ENCODE measurements at regions not wholly inside any gene's neighbourhood (a gene's known extent, or its start where the extent isn't known, plus 50 kb on each side); places are given as distances from the start of the nearest gene placed in this dataset.

DNA sequence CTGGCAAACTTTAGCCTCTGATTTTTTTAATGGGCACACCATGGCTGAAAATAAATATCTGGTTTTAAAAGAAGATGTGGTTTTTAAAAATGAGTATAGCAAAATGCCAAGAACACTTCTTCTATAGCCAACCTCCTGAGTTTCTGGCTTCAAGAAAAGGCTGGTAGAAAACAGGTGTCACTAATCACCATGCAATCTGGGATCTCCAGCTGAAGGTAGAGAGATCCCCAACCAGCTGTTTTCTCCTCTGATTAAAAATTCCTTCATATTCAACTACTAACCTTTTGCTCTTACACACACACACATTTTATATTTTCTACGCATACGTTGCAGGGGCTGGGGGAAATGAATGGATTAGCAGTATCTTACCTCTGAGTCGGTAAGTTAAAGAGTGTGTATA is 279.6 kb upstream of the ROBO2 start:
- in situ Hi-C loops (cut with MboI; ENCODE audit: low pct_ligation_motif_present in 1 of 4, low pct_unique_long_range_greater_than_20kb in 1 of 4, low sequenced_read_pairs in 3 of 4) (no loop called here), intact Hi-C loops (cut with DNase I; ENCODE audit: low total_unique reads) (no loop called here)
- Histone ChIP-seq H3K4me1 (no peaks in the 10 kb centered on the region), H3K4me3 (no peak overlapping the region), H3K36me3 (no peaks in the 10 kb centered on the region), H3K27ac (no peak overlapping the region), H3K27me3 (no peaks in the 10 kb centered on the region), H3K9me3 (no peaks in the 10 kb centered on the region)
- WGBS, 2 donors (ENCODE audit: low coverage in 1 of 2), result 96 to 98% methylated on average over 3 of the region's 3 CpGs
- DNase-seq, result no peak
- TF ChIP-seq POLR2AphosphoS5 (IDR thresholded peaks at IDR 0.05) (no peak), CTCF (IDR thresholded peaks at IDR 0.05) (no peak), EP300 (IDR thresholded peaks at IDR 0.05; ENCODE audit: low read depth) (no peak), POLR2A (IDR thresholded peaks at IDR 0.05) (no peak)

DNA sequence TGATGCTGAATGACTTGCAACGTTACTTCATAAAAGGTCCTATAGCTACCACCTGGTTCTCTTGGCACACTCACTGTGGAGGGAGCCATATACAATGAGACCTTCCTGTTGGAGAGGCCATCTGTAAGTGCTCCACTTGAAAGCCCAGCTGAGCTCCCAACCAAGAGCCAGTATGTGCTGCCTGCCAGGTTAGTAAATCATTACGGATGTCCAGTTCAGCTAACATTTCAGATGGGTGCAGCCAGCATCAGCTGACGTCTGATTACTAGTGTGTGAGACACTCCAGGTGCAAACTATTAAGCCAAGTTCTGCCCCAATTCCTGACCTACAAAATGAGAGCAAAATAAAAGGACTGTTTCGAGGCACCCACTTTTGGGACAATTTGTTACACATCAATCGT is 274.4 kb upstream of the ROBO2 start:
- Histone ChIP-seq H3K4me3 (no peak overlapping the region), H3K27ac (no peak overlapping the region), H3K4me1 (no peaks in the 10 kb centered on the region), H3K9me3 (no peaks in the 10 kb centered on the region), H3K27me3 (no peaks in the 10 kb centered on the region), H3K36me3 (no peaks in the 10 kb centered on the region)
- no peak for DNase-seq
- in situ Hi-C loops (cut with MboI; ENCODE audit: low pct_ligation_motif_present in 1 of 4, low pct_unique_long_range_greater_than_20kb in 1 of 4, low sequenced_read_pairs in 3 of 4) (no loop called here), intact Hi-C loops (cut with DNase I; ENCODE audit: low total_unique reads) (no loop called here)
- TF ChIP-seq POLR2AphosphoS5 (IDR thresholded peaks at IDR 0.05) (no peak), POLR2A (IDR thresholded peaks at IDR 0.05) (no peak), CTCF (IDR thresholded peaks at IDR 0.05) (no peak), EP300 (IDR thresholded peaks at IDR 0.05; ENCODE audit: low read depth) (no peak)
- 67 to 71% methylated on average over 2 to 5 of the region's 5 CpGs for WGBS, 2 donors (ENCODE audit: low coverage in 1 of 2)

DNA sequence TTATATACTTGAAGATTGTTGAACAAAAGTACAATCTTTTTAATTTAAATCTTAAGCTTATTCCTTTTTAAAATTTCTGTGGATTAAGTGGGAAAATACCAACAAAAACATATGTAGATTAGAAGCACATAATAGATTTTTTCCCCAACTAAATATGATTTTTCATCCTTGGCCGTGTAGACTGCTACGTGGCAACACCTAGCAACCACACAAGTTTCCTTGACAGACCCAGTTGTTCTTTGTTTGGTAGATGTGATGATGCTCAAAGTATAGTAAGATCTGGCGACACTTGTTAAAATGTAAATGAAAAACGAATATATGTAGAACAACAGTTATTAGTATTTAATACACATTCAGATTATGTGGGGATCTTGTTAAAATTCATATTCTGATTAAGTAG is 271.0 kb upstream of the ROBO2 start:
- 77 to 78% methylated on average over 4 of the region's 4 CpGs for WGBS, 2 donors (ENCODE audit: low coverage in 1 of 2)
- H3K27me3 ChIP-seq, result no peaks in the 10 kb centered on the region
- intact Hi-C loops (cut with DNase I; ENCODE audit: low total_unique reads) (no loop called here), in situ Hi-C loops (cut with MboI; ENCODE audit: low pct_ligation_motif_present in 1 of 4, low pct_unique_long_range_greater_than_20kb in 1 of 4, low sequenced_read_pairs in 3 of 4) (no loop called here)
- H3K4me3 ChIP-seq, result no peak overlapping the region
- H3K27ac ChIP-seq, result no peak overlapping the region
- no peaks in the 10 kb centered on the region for H3K4me1 ChIP-seq
- DNase-seq, result no peak
- H3K9me3 ChIP-seq, result no peaks in the 10 kb centered on the region
- TF ChIP-seq POLR2A (IDR thresholded peaks at IDR 0.05) (no peak), EP300 (IDR thresholded peaks at IDR 0.05; ENCODE audit: low read depth) (no peak), CTCF (IDR thresholded peaks at IDR 0.05) (no peak), POLR2AphosphoS5 (IDR thresholded peaks at IDR 0.05) (no peak)
- H3K36me3 ChIP-seq, result no peaks in the 10 kb centered on the region

GRCh38 chr3:76776927-76777326 is 263.0 kb upstream of the ROBO2 start:
- WGBS, 2 donors (ENCODE audit: low coverage in 1 of 2), result 70 to 79% methylated on average over 3 of the region's 3 CpGs
- Histone ChIP-seq H3K36me3 (no peaks in the 10 kb centered on the region), H3K4me1 (no peaks in the 10 kb centered on the region), H3K4me3 (no peak overlapping the region), H3K9me3 (peaks cover 0 to 4% of the 10 kb centered on the region in 2 donors), H3K27me3 (no peaks in the 10 kb centered on the region), H3K27ac (no peak overlapping the region)
- no peak for DNase-seq
- intact Hi-C loops (cut with DNase I; ENCODE audit: low total_unique reads), result no loop called here
- in situ Hi-C loops (cut with MboI; ENCODE audit: low pct_ligation_motif_present in 1 of 4, low pct_unique_long_range_greater_than_20kb in 1 of 4, low sequenced_read_pairs in 3 of 4), result no loop called here
- TF ChIP-seq CTCF (IDR thresholded peaks at IDR 0.05) (no peak), POLR2A (IDR thresholded peaks at IDR 0.05) (no peak), POLR2AphosphoS5 (IDR thresholded peaks at IDR 0.05) (no peak), EP300 (IDR thresholded peaks at IDR 0.05; ENCODE audit: low read depth) (no peak)

All from transverse colon (tissue), 4 donors.